ENCODE measurements at regions not wholly inside any gene's neighbourhood (a gene's known extent, or its start where the extent isn't known, plus 50 kb on each side); places are given as distances from the start of the nearest gene placed in this dataset.

GRCh38 chr14:22414876-22415604 lies 174.0 kb downstream of the DAD1 start:
- no peaks in the 10 kb centered on the region for H3K27me3 ChIP-seq
- H3K4me1 ChIP-seq = no peaks in the 10 kb centered on the region
- intact Hi-C loops (cut with DNase I; ENCODE audit: low total_unique reads) = no loop called here
- H3K27ac ChIP-seq = no peak overlapping the region
- no peak for DNase-seq
- no peaks in the 10 kb centered on the region for H3K36me3 ChIP-seq
- WGBS, 5 donors = 80 to 92% (median 90%) methylated on average over 4 of the region's 4 CpGs
- no peak overlapping the region for H3K4me3 ChIP-seq
- no peaks in the 10 kb centered on the region for H3K9me3 ChIP-seq
- TF ChIP-seq EP300 (IDR thresholded peaks at IDR 0.05) = no peak

- intact Hi-C loops (cut with DNase I; ENCODE audit: low total_unique reads) = no loop called here
- Histone ChIP-seq H3K9me3 (no peaks in the 10 kb centered on the region), H3K4me3 (no peak overlapping the region), H3K27me3 (no peaks in the 10 kb centered on the region), H3K27ac (no peak overlapping the region), H3K4me1 (no peaks in the 10 kb centered on the region), H3K36me3 (no peaks in the 10 kb centered on the region)
- DNase-seq = no peak
- 76 to 89% (median 85%) methylated on average over 5 of the region's 5 CpGs for WGBS, 5 donors
- TF ChIP-seq CTCF (IDR thresholded peaks at IDR 0.05) (no peak), POLR2AphosphoS5 (IDR thresholded peaks at IDR 0.05) (no peak), EP300 (IDR thresholded peaks at IDR 0.05) (no peak), POLR2A (IDR thresholded peaks at IDR 0.05) (no peak)
Observed at GRCh38 chr14:22412926-22413411, 176.1 kb downstream of the DAD1 start.

- DNase-seq = no peak
- Histone ChIP-seq H3K4me1 (no peaks in the 10 kb centered on the region), H3K4me3 (no peak overlapping the region), H3K27ac (no peak overlapping the region), H3K36me3 (no peaks in the 10 kb centered on the region), H3K9me3 (no peaks in the 10 kb centered on the region), H3K27me3 (no peaks in the 10 kb centered on the region)
- 90 to 95% (median 93%) methylated on average over 5 of the region's 5 CpGs for WGBS, 5 donors
- TF ChIP-seq EP300 (IDR thresholded peaks at IDR 0.05) (no peak), CTCF (IDR thresholded peaks at IDR 0.05) (no peak), POLR2A (IDR thresholded peaks at IDR 0.05) (no peak), POLR2AphosphoS5 (IDR thresholded peaks at IDR 0.05) (no peak)
- intact Hi-C loops (cut with DNase I; ENCODE audit: low total_unique reads) = no loop called here
Observed at GRCh38 chr14:22411398-22412055, 177.5 kb downstream of the DAD1 start.

GRCh38 chr14:22410497-22410896 lies 178.5 kb downstream of the DAD1 start:
- H3K4me3 ChIP-seq = no peak overlapping the region
- TF ChIP-seq EP300 (IDR thresholded peaks at IDR 0.05) (no peak), POLR2A (IDR thresholded peaks at IDR 0.05) (no peak), POLR2AphosphoS5 (IDR thresholded peaks at IDR 0.05) (no peak), CTCF (IDR thresholded peaks at IDR 0.05) (no peak)
- no peaks in the 10 kb centered on the region for H3K36me3 ChIP-seq
- no peak for DNase-seq
- no peaks in the 10 kb centered on the region for H3K27me3 ChIP-seq
- peaks cover 0 to 6% (median 2%) of the 10 kb centered on the region in 4 donors for H3K4me1 ChIP-seq
- intact Hi-C loops (cut with DNase I; ENCODE audit: low total_unique reads) = no loop called here
- no peaks in the 10 kb centered on the region for H3K9me3 ChIP-seq
- H3K27ac ChIP-seq = no peak overlapping the region

- H3K4me1 ChIP-seq = peaks cover 0 to 8% (median 3%) of the 10 kb centered on the region in 4 donors
- TF ChIP-seq CTCF (IDR thresholded peaks at IDR 0.05) (no peak), EP300 (IDR thresholded peaks at IDR 0.05) (no peak), POLR2AphosphoS5 (IDR thresholded peaks at IDR 0.05) (no peak), POLR2A (IDR thresholded peaks at IDR 0.05) (no peak)
- H3K27ac ChIP-seq = no peak overlapping the region
- no peaks in the 10 kb centered on the region for H3K36me3 ChIP-seq
- 82 to 94% (median 88%) methylated on average over 3 of the region's 3 CpGs for WGBS, 5 donors
- no peak for DNase-seq
- intact Hi-C loops (cut with DNase I; ENCODE audit: low total_unique reads) = no loop called here
- H3K4me3 ChIP-seq = no peak overlapping the region
- H3K27me3 ChIP-seq = no peaks in the 10 kb centered on the region
- H3K9me3 ChIP-seq = no peaks in the 10 kb centered on the region
Observed at GRCh38 chr14:22409006-22409405, 180.0 kb downstream of the DAD1 start.
